Chondrocyte (in vitro differentiated cells): ENCODE measurements at regions not wholly inside any gene's neighbourhood (a gene's known extent, or its start where the extent isn't known, plus 50 kb on each side); places are given as distances from the start of the nearest gene placed in this dataset.

Experiments used
- DNase-seq: peaks from one replicate; pipeline ENCODE4 v3.0.0; 2021; ENCODE audit warnings: mixed read lengths, low spot score
- H3K27ac Mint-ChIP-seq: one replicate; pipeline ENCODE4 v1.8.0; 2021; ENCODE audit warnings: mild to moderate bottlenecking, moderate library complexity, mixed read lengths; ENCODE audit not compliant: unreplicated experiment
- H3K27me3 Mint-ChIP-seq: 2 replicates; pipeline ENCODE4 v1.8.0; 2021; ENCODE audit warnings: low read depth, mixed read lengths
- H3K36me3 Mint-ChIP-seq: 2 replicates; pipeline ENCODE4 v1.8.0; 2021; ENCODE audit warnings: low read depth, mixed read lengths
- H3K4me1 Mint-ChIP-seq: 2 replicates; pipeline ENCODE4 v1.8.0; 2021; ENCODE audit warnings: low read depth, mild to moderate bottlenecking, mixed read lengths
- H3K4me3 Mint-ChIP-seq: one replicate; pipeline ENCODE4 v1.8.0; 2021; ENCODE audit warnings: mild to moderate bottlenecking, moderate library complexity, mixed read lengths; ENCODE audit not compliant: unreplicated experiment
- H3K9me3 Mint-ChIP-seq: 2 replicates; pipeline ENCODE4 v1.8.0; 2021; ENCODE audit warnings: low read depth, mixed read lengths
- CTCF ChIP-seq: fragments of 200-600 bp; sonication (generic); IDR thresholded peaks from 2 replicates; pipeline ENCODE4 v1.5.0; 2021; ENCODE audit warnings: antibody characterized with exemption, mild to moderate bottlenecking, moderate library complexity

- Mint-ChIP-seq H3K27ac (no peak overlapping the region), H3K4me1 (no peaks in the 10 kb centered on the region), H3K27me3 (no peaks in the 10 kb centered on the region), H3K9me3 (peaks cover 63% of the 10 kb centered on the region), H3K36me3 (no peaks in the 10 kb centered on the region), H3K4me3 (no peak overlapping the region)
- TF ChIP-seq CTCF: no peak
- no peak for DNase-seq
These were observed 1282.2 kb downstream of the AACS start for GRCh38 chr12:126347421-126347820.

GRCh38 chr12:126349383-126349782 is 1284.1 kb downstream of the AACS start:
- H3K4me1 Mint-ChIP-seq: no peaks in the 10 kb centered on the region
- no peak for DNase-seq
- no peak overlapping the region for H3K4me3 Mint-ChIP-seq
- H3K27me3 Mint-ChIP-seq: no peaks in the 10 kb centered on the region
- no peaks in the 10 kb centered on the region for H3K36me3 Mint-ChIP-seq
- H3K9me3 Mint-ChIP-seq: peaks cover 63% of the 10 kb centered on the region
- TF ChIP-seq CTCF: no peak
- H3K27ac Mint-ChIP-seq: no peak overlapping the region

- Mint-ChIP-seq H3K9me3 (peaks cover 48% of the 10 kb centered on the region), H3K4me3 (no peak overlapping the region), H3K27me3 (no peaks in the 10 kb centered on the region), H3K4me1 (no peaks in the 10 kb centered on the region), H3K27ac (no peak overlapping the region), H3K36me3 (no peaks in the 10 kb centered on the region)
- no peak for TF ChIP-seq CTCF
- DNase-seq: no peak
These were observed 1288.4 kb downstream of the AACS start for GRCh38 chr12:126353604-126354003.

GRCh38 chr12:126354633-126355032 is 1289.4 kb downstream of the AACS start:
- H3K9me3 Mint-ChIP-seq: peaks cover 58% of the 10 kb centered on the region
- H3K27ac Mint-ChIP-seq: no peak overlapping the region
- H3K4me1 Mint-ChIP-seq: no peaks in the 10 kb centered on the region
- H3K36me3 Mint-ChIP-seq: no peaks in the 10 kb centered on the region
- H3K4me3 Mint-ChIP-seq: no peak overlapping the region
- no peak for DNase-seq
- TF ChIP-seq CTCF: no peak
- no peaks in the 10 kb centered on the region for H3K27me3 Mint-ChIP-seq

GRCh38 chr12:126355346-126355745 is 1290.1 kb downstream of the AACS start:
- Mint-ChIP-seq H3K36me3 (no peaks in the 10 kb centered on the region), H3K27ac (no peak overlapping the region), H3K9me3 (peaks cover 60% of the 10 kb centered on the region), H3K27me3 (no peaks in the 10 kb centered on the region), H3K4me3 (no peak overlapping the region), H3K4me1 (no peaks in the 10 kb centered on the region)
- no peak for DNase-seq
- TF ChIP-seq CTCF: no peak
